H1 (cell line): ENCODE measurements at regions not wholly inside any gene's neighbourhood (a gene's known extent, or its start where the extent isn't known, plus 50 kb on each side); places are given as distances from the start of the nearest gene placed in this dataset.

Experiments used
- CTCF ChIP-seq, 3 experiments: IDR thresholded peaks; 1 replicate in 2 of 3; 2 replicates in 1 of 3; pipeline versions ENCODE4 v1.5.1 to v1.6.1; 2011; ENCODE audit warnings: low read length in 3 of 3, mild to moderate bottlenecking in 3 of 3, inconsistent platforms in 2 of 3, low read depth in 1 of 3, moderate library complexity in 1 of 3; ENCODE audit not compliant: insufficient read depth in 1 of 3; ENCODE audit errors: control extremely low read depth in 1 of 3
- KDM4A ChIP-seq: IDR thresholded peaks from one replicate; pipeline ENCODE4 v1.7.1; 2012; ENCODE audit warnings: low read depth, mild to moderate bottlenecking, moderate library complexity, low read length, inconsistent platforms; ENCODE audit not compliant: severe bottlenecking

GRCh38 chr4:74660866-74661265 is 133.5 kb downstream of the BTC start (continued):
- TF ChIP-seq CTCF (IDR thresholded peaks at IDR 0.05; ENCODE audit: control extremely low read depth in 1 of 3, insufficient read depth in 1 of 3, low read depth in 1 of 3, low read length in 3 of 3) = no peak
- TF ChIP-seq KDM4A = no peak
